ENCODE measurements at regions not wholly inside any gene's neighbourhood (a gene's known extent, or its start where the extent isn't known, plus 50 kb on each side); places are given as distances from the start of the nearest gene placed in this dataset.
"Not testable (repeated sequence)": the region's sequence is repeated elsewhere in the genome, so short reads cannot be mapped to it uniquely, and the experiment has no call there.

DNA sequence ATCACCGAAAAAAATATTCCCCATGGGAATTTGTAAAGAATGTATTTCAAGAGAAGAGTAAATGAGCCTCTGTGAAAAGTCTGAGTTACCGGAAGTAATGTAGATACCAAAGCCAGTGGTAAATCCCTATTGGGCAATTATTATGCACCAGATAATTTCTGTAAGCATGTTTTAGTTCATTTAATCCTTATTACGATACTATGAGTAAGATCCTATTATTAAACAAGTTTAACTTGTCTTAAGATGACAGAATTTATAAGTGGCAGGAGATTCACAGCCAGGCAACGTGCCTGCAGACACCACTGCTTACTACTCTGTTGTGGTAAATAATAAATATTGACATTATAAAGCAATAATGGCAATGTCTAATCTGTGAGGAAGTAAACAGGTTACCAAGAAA lies 280.8 kb upstream of the RGPD4 start:
- FAIRE-seq (no peak), DNase-seq (ENCODE audit: low spot score) (no peak)

DNA sequence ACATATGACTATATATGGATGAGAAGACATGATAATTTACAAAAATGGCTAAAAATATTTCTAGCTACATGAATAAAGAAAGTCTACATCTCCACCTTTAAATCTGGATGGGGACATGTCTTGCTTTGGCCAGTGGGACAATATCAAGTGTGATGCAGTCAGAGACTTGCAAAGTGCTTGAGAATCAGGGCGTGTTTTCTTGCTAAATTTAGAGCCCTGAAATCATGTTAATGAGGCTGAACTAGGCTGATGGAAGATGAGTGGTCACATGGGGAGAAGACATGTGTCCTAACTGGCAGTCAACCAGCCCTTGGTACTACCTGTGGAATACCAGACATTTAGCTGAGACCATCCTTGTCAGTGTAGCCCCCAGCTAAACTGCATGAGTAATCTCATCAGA lies 278.5 kb upstream of the RGPD4 start:
- no peak for FAIRE-seq
- DNase-seq (ENCODE audit: low spot score), result no peak

DNA sequence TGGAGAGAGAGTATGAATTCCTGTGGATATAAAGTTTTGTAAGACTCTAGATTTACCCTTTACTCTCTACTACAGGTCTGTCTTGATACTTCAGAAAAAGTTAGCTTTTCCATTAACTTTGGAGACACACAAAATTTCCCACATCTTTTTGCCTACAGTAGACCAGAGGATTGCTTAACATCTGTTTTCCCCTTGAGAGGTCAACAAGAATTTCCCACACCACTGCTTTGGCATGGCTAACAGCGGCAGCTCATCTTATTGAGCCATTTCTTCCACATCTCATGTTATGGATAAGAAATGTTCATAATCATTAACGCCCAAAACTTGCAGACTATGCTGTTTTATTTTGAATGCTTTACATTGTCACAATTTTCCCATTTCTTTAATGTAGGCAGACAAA lies 273.6 kb upstream of the RGPD4 start:
- FAIRE-seq (no peak), DNase-seq (ENCODE audit: low spot score) (no peak)

DNA sequence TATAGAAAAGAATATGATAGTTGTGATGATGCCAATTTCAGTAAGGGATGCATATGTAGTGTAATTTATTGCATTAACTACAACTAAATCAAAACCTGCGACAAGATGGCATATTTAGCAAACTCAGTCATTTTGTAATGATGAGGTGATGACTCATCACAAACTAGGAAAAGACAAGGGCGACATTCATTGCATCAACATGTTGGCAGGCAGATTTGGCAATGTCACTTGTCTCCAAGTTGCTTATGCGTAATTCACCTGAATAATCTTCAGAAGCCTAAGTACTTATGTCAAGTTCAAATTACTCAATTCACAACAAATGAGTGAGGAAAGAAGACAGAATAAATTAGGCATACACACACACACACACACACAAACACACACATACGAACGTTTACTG lies 273.2 kb upstream of the RGPD4 start:
- DNase-seq (ENCODE audit: low spot score) (no peak), FAIRE-seq (no peak)

DNA sequence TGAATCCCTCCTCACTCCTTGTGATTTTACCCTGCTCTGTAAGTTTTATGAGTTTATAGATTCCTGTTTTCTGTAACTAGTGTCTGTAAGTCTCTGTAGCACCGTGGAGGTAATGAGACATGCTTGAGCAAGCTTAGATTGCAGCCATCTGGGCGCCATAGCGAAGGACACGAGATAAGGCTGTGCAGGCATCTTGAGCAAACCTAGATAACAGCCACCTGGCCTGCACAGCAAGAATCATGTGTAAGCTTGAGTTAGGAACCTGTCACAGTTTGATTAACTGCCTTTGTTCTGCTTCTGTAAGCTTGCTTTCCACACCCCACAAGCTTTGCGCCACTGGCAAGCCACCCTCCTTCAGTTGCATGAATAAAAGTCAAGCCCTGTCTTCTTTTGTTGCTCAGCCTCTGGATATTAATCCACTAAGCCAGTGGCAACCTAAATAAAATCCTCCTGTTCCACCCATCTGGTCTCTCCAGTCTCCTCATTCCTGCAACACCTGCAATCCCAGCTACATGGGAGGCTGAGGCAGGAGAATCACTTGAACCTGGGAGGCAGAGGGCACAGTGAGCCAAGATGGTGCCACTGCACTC lies 270.6 kb upstream of the RGPD4 start:
- DNase-seq (ENCODE audit: low spot score) (no peak), FAIRE-seq (no peak)

DNA sequence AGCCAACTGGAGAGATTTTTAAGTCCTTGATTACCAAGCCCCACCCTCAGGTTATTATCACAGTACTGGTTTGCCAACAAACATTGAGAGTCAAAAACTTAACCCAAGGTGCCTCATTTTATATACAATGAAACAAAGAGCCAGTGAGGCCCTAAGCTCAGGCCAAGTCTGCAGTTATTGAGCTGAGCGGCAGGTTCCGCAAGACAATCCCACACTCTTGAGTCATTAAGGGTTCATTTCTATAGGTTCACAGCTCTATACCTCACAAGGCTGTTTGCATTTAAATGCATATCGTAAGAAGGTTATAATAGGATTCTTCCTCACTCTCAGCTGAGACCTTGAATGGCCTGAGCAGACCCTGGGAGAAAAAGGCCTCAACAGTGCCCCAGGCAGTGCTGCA lies 268.4 kb upstream of the RGPD4 start:
- no peak for FAIRE-seq
- no peak for DNase-seq (ENCODE audit: low spot score)

DNA sequence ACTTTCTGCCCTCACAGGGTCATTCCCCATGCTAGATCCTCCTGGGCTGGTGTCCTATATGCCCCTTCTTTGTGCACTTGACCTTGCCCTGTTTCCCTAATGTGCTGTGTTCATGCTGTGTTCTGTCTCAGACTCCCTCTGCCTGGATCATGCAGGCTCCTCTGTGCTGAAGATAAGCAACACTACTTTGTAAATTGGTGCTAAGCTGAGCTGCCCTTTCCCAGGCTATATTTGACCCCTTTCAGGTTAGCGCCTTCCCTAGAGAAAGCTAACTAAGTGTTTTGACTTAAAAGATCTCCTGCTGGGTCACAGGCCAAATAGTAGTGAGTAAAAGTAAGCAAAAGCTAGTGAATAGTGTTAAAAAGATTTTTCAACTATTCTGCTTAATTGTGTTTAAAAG lies 257.2 kb upstream of the RGPD4 start:
- DNase-seq (ENCODE audit: low spot score) (no peak), FAIRE-seq (no peak)

DNA sequence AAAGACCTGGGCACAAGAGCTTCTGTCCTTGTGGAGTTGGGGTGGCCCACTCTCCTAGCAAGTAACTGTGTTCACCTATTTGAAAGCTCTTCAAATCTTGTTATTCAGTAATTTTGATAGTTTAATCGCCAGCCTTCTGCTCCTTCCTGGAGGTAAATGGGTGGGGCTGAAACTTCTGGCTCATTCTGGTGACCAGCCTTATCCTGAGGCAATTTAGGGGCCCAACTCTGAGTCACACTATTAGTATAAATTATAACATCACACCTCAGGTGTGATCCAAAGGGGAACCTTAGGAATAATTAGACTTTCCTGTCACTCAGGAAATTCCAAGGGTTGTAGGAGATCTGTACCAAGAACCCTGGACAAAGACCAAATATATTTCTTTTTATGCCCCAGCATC lies 255.8 kb upstream of the RGPD4 start:
- FAIRE-seq, result no peak
- no peak for DNase-seq (ENCODE audit: low spot score)

DNA sequence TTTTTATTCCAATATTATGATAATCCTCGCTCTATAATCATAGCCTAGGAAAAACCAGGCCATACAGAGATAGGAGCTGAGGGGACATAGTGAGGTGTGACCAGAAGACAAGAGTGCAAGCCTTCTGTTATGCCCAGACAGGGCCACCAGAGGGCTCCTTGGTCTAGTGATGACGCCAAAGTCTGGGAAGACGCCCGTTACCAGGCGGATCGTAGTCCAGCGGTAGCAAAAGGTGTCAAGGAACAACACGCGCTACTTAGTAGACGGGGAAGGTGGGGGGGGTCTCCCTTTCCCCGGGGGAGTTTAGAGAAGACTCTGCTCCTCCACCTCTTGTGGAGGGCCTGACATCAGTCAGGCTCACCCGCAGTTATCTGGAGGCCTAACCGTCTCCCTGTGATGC lies 253.8 kb upstream of the RGPD4 start:
- DNase-seq (ENCODE audit: low spot score); FAIRE-seq: not testable (repeated sequence)

DNA sequence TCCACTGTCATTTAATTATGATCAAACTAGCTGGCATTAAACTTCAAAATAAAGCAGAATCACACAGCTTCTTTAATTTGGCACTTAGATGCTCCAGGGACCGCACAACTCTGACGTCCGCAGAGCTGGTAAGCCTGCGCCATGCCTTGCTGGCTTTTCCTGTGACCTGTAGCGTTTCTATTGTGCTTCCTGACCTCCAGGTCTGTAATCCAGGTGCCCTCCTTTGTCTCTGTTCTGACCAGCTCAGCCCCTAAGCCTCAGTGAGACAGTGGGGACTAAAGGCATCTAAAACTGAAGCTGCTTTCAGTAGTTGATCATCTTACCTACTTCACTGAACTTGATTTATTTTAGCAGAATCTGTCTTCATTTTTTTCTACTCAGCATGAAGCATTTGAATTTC lies 249.7 kb upstream of the RGPD4 start:
- FAIRE-seq (no peak), DNase-seq (ENCODE audit: low spot score) (no peak)

DNA sequence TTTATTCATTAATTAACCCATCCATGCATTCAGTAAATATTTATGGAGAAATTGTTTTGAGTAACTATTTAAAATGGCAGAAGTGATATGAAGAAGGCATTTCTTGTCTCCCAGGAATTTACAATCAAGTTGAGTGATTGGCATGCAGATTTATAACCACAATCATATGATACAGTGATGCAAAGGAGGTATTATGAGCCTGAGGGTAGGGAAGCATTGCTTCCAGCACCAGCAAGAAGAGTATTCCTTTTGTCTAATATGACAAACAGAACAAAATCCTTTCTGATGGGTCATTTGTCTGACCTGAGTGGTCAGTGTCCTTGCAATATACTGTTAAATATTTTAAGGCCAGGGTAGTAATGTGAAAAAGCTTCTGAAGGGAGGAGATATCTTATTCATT lies 244.2 kb upstream of the RGPD4 start:
- FAIRE-seq, result no peak

DNA sequence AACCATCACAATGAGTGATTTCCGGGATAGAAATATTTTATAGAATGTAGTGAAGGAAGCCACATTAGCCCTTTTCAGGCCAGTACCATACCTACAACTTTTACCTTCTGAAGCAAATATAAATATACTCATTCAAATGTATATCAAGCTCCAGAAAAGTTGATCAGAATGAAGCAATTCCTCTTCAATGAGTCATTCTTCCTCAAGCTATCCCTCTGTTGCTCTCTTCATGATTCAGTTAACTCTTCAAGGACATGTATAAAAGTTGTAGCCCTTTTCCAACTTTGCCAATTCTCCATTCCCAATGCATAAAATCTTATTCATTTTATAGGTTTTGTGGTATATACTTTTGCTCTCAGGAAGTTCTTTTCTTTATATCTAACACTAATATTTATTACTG lies 242.1 kb upstream of the RGPD4 start:
- no peak for FAIRE-seq

More for the DNA sequence above, 244.2 kb upstream of the RGPD4 start:
- no peak for DNase-seq (ENCODE audit: low spot score)

DNA sequence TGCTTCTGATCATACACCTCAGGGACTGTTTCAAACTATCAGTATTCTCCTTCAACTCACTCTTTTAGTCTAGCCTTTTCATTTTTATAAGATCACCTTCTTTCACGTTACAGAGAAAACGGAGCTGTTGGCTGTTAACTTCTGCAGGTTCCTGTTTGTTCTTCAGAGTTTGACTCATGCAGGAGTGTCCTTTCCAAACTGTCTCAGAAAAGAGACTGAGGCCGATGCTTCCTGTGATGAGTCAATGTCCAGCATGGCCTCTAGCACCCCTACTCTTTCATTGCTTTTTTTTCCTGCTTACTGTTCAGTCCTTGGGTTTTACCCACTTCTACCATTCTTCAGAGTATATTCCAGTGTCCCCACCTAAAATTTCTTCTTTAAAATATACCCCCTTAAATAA lies 240.8 kb upstream of the RGPD4 start:
- no peak for DNase-seq (ENCODE audit: low spot score)
- FAIRE-seq, result no peak

More for the DNA sequence above, 242.1 kb upstream of the RGPD4 start:
- no peak for DNase-seq (ENCODE audit: low spot score)

DNA sequence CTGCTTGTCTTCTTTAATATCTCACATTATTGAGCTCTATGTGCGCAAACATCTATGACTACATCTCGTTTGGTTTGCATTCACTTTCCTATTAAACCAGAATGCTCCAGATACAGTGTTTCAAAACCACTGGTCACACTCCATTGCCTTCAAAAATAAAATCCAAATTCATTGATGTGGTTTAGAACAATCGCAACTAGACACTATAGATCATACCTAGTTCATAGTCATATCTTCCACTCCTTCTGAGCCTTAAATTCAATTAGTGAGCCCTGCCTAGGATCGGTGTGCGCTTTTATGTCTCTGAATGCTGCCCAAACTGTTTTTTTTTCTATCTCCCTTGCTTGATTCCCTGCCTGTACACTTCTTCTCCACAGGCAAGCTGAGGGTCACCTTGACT lies 238.5 kb upstream of the RGPD4 start:
- no peak for FAIRE-seq
- no peak for DNase-seq (ENCODE audit: low spot score)

DNA sequence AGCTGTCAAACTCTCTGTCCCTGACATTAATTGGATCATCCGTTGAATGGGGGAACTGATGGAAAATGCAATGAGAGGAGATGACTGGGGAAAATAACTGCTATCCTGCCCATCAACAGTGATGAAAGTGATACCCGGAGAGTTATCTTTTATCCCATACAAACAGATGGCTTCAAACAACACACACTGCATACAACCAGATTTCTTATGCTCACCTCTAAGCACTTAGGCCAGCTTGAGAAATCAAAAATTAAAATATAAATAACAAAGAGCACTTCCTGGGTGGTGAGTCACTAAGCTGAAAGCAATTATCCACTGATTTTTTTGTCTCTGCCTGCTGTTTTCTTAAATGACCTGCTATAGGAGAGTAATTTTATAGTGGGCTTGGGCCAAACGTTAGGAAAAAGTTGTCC lies 237.6 kb upstream of the RGPD4 start:
- FAIRE-seq (no peak), DNase-seq (ENCODE audit: low spot score) (no peak)

DNA sequence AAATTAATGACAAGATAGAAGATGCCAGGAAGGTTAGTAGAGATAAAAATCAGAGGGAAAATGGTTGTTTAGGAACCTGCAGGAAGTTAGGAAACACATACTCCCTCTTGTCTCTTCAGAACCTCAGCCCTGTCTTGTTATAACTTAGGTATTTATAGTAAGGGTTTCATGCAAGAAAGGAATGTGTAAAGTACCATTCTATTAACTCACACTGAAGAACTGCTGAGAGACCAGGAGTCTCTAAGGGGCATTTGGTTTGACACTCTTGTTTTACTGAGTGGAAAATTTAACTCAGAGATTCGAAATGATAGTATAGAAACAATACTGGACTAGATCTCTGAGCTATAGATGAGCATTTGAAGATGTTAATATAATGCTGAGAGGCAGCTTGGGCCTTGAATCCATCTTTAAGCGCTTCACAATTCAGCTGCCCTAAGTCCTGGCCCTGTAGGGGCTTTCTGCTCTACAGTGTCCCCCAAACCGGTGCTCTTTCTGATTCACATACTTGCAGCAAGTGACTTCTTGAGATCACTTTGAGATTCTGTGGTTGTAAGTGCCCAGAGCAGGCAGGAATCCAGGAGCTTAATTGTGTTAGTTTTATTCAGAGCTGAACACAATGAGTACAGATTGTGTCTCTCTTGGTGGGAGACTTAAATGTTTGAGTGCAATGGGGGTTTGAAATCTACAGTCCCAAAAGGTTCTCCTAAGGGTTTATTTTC lies 235.0 kb upstream of the RGPD4 start:
- FAIRE-seq, result no peak
- no peak for DNase-seq (ENCODE audit: low spot score)

DNA sequence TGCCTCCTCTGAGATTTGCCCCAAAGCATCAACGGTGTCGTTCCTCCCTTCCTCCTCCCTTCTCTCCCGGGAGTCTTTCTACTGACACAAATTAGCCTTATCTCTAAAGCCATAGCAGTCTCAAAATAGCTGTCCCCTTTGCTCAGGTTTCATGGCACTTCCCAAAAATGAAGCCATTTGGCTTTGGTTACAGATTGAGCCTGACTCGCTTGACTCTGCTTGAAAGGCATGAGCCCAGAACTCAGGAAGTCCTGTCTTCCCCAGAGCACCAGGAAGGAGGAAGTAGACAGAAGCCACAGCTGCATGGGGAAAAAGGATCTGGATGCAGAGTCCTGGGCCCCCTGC lies 234.4 kb upstream of the RGPD4 start:
- FAIRE-seq, result no peak
- no peak for DNase-seq (ENCODE audit: low spot score)

DNA sequence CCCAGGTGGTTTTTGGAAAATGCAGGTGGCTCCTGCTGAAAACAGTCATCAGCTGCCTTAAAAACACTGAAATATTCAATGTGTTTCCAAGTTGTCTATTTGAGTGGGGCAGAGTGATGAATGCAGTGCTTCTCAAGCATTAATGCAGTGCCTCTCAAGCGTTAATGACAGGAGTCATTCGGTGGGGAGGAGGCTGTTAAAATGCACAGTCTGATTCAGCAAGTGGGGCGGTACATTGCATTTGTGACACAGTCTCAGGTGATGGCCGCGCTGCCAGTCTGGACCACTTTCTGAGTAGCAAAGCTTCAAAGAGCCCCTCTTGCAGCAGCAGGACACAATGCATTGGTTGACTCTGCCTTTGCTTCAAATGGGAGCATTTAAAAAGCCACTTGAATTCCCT lies 231.4 kb upstream of the RGPD4 start:
- DNase-seq (ENCODE audit: low spot score), result no peak
- FAIRE-seq, result no peak

DNA sequence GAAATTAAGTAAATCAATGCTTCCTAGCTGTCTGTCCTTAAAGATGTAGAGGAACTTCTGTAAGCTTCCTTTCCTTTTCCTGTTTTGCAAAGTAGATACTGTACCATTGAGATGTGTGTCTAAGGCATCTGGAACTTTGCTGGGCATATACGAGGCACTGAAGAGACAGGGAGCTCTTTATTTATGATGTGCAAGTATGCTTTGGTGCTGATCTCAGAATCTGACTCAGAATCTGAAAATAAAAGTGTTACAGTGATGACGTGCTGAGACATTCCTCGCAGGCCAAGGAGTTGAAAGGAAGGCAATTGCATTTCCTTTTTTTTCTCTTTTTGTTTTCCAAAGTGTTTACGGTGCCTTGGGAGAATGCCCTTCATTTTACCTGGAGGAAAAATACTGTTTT lies 230.9 kb upstream of the RGPD4 start:
- DNase-seq (ENCODE audit: low spot score), result no peak
- FAIRE-seq, result no peak

DNA sequence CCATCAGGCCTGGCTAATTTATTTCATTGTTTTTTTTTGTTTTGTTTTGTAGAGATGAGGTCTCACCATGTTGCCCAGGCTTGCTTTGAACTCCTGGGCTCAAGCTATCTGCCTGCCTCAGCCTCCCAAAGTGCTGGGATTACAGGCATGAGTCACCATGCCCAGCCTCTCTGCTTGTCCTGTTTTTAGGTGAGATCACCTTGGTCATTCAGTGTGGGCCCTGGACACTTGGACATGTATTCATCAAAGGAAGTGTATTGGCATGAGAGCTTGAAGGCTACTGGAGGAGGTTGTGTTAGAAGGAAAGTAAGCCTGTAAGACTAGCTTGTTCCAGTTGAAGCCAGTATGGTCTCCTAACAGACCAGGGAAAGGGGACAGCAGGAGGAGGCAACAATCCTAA lies 229.2 kb upstream of the RGPD4 start:
- no peak for DNase-seq (ENCODE audit: low spot score)
- FAIRE-seq, result no peak

DNA sequence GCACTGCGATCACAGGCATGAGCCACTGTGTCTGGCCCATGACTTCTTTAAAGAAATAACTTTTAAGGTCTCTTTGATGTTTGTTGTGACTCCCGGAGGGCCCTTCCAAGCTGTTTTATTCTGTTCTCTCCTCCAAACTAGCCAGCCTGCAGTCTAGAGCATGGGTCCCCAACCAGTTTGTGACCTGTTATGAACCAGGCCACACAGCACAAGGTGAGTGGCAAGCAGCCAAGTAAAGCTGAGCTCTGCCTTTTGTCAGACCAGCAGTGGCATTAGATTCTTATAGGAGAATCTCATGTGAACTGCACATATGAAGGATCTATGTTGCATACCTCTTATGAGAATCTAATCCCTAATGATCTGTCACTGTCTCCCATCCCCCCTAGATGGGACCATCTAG lies 223.9 kb upstream of the RGPD4 start:
- no peak for FAIRE-seq
- DNase-seq (ENCODE audit: low spot score), result no peak

DNA sequence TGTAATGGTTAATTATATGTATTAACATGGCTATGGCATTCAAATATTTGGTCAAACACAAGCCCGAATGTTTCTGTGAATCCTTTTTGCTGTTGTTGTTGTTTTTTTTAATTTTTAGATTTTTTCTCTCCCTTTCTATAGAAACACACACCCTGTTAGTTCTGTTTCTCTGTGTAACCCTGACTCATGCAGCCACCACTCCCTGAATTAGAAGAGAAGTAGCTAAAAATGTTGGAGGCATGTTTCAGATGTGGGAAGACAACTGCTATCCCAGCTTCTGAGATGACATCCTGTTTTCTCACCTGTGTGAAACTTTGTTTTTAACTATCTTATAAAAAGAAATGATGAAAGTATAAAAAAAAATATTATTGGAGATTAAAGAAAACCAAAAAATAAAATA lies 219.6 kb upstream of the RGPD4 start:
- FAIRE-seq, result no peak

DNA sequence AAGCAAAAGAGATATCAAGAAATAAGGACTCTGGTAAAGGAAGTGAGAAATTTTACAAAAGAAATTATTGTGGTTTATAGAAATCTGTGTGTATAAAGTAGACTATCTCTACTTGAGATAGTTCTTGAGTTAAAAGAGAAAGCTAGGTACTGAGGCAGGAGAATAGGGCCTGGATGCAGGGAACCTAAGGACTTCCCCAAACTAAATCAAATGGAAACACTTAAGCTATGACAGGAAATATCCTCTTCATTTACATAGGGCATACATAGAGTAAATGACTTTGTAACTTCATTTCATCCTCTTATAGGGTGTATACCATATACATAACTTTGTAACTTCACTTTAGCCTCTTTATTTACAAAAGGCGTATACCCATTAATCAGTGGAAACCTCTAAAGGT lies 219.2 kb upstream of the RGPD4 start:
- no peak for FAIRE-seq
- no peak for DNase-seq (ENCODE audit: low spot score)

More for the DNA sequence above, 219.6 kb upstream of the RGPD4 start:
- no peak for DNase-seq (ENCODE audit: low spot score)

DNA sequence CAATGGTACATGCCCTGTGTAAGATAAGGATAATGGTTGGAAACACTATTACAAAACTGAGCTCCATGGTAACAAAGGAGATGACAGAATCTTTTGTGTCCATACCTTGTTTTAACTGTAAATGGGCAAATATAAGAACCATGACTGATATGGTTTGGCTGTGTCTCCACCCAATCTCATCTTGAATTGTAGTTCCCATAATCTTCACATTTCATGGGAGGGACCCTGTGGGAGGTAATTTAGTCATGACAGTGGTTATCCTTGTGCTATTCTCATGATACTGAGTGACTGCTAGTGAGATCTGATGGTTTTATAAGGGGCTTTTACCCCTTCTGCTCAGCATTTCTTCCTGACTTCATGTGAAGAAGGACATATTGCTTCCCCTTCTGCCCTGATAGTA lies 211.7 kb upstream of the RGPD4 start:
- no peak for DNase-seq (ENCODE audit: low spot score)

More for the DNA sequence above, 211.7 kb upstream of the RGPD4 start:
- FAIRE-seq, result no peak
